Mesothelial cell of epicardium (in vitro differentiated cells): ENCODE measurements at regions not wholly inside any gene's neighbourhood (a gene's known extent, or its start where the extent isn't known, plus 50 kb on each side); places are given as distances from the start of the nearest gene placed in this dataset.
A peak's percentile ranks its signal among the peaks of the same experiment; 100 is the strongest.

Source experiments
- DNase-seq, 2 experiments: peaks; one replicate each; pipeline ENCODE4 v3.0.0; 2021; ENCODE audit warnings: low spot score in 2 of 2; ENCODE audit not compliant: unreplicated experiment in 2 of 2
- H3K27ac Mint-ChIP-seq: 2 replicates; pipeline ENCODE4 v1.8.0; 2021; ENCODE audit warnings: mixed read lengths
- H3K27me3 Mint-ChIP-seq: 2 replicates; pipeline ENCODE4 v1.8.0; 2021; ENCODE audit warnings: low read depth, mixed read lengths
- H3K36me3 Mint-ChIP-seq: 2 replicates; pipeline ENCODE4 v1.8.0; 2021; ENCODE audit warnings: mixed read lengths
- H3K4me1 Mint-ChIP-seq: 2 replicates; pipeline ENCODE4 v1.8.0; 2021; ENCODE audit warnings: mixed read lengths
- H3K4me3 Mint-ChIP-seq: 2 replicates; pipeline ENCODE4 v1.8.0; 2021; ENCODE audit warnings: mild to moderate bottlenecking, moderate library complexity, mixed read lengths
- H3K9me3 Mint-ChIP-seq: 2 replicates; pipeline ENCODE4 v1.8.0; 2021; ENCODE audit warnings: mixed read lengths
- CTCF ChIP-seq: fragments of 200-600 bp; sonication (generic); IDR thresholded peaks from one replicate; pipeline ENCODE4 v1.5.0; 2021; ENCODE audit warnings: antibody characterized with exemption; ENCODE audit not compliant: unreplicated experiment

GRCh38 chr3:105963161-105963560 lies 94.3 kb upstream of the CBLB start:
- H3K36me3 Mint-ChIP-seq: peaks cover 6% of the 10 kb centered on the region
- H3K4me3 Mint-ChIP-seq: no peak overlapping the region
- no peak overlapping the region for H3K27ac Mint-ChIP-seq
- DNase-seq: no peak
- peaks cover 11% of the 10 kb centered on the region for H3K9me3 Mint-ChIP-seq
- no peaks in the 10 kb centered on the region for H3K27me3 Mint-ChIP-seq
- no peak for TF ChIP-seq CTCF
- H3K4me1 Mint-ChIP-seq: peaks cover 51% of the 10 kb centered on the region

GRCh38 chr3:105965384-105965783 lies 96.6 kb upstream of the CBLB start:
- Mint-ChIP-seq H3K4me1 (peaks cover 36% of the 10 kb centered on the region), H3K36me3 (peaks cover 3% of the 10 kb centered on the region), H3K9me3 (peaks cover 14% of the 10 kb centered on the region), H3K4me3 (no peak overlapping the region), H3K27me3 (no peaks in the 10 kb centered on the region), H3K27ac (peak overlapping the region; percentile 50)
- DNase-seq: no peak
- TF ChIP-seq CTCF: no peak

- Mint-ChIP-seq H3K4me3 (no peak overlapping the region), H3K36me3 (peaks cover 11% of the 10 kb centered on the region), H3K27me3 (no peaks in the 10 kb centered on the region), H3K27ac (no peak overlapping the region), H3K4me1 (peaks cover 32% of the 10 kb centered on the region), H3K9me3 (peaks cover 21% of the 10 kb centered on the region)
- no peak for DNase-seq
- TF ChIP-seq CTCF: no peak
These were observed 98.3 kb upstream of the CBLB start for GRCh38 chr3:105967117-105967516.

GRCh38 chr3:105970283-105970682 lies 101.5 kb upstream of the CBLB start:
- no peak for TF ChIP-seq CTCF
- DNase-seq: no peak
- Mint-ChIP-seq H3K36me3 (peaks cover 13% of the 10 kb centered on the region), H3K27ac (no peak overlapping the region), H3K9me3 (peaks cover 24% of the 10 kb centered on the region), H3K27me3 (no peaks in the 10 kb centered on the region), H3K4me3 (no peak overlapping the region), H3K4me1 (peaks cover 19% of the 10 kb centered on the region)

DNA sequence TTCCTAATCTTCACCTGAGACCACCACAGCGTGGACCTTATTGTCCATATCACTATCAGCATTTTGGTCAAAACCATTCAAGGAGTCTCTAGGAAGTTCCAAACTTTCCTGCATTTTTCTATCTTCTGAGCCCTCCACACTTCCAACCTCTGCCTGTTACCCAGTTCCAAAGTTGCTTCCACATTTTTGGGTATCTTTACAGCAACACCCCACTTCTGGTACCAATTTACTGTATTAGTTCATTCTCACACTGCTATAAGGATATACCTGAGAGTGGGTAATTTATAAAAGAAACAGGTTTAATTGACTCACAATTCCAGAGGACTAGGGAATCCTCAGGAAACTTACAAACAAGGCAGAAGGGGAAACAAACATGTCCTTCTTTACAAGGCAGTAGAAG lies 103.3 kb upstream of the CBLB start:
- Mint-ChIP-seq H3K9me3 (peaks cover 24% of the 10 kb centered on the region), H3K4me3 (no peak overlapping the region), H3K27ac (no peak overlapping the region), H3K27me3 (no peaks in the 10 kb centered on the region), H3K4me1 (peaks cover 20% of the 10 kb centered on the region), H3K36me3 (peaks cover 13% of the 10 kb centered on the region)
- no peak for DNase-seq
- no peak for TF ChIP-seq CTCF

GRCh38 chr3:105974381-105974780 lies 105.6 kb upstream of the CBLB start:
- TF ChIP-seq CTCF: no peak
- peaks cover 12% of the 10 kb centered on the region for H3K4me1 Mint-ChIP-seq

More at GRCh38 chr3:105974381-105974780, 105.6 kb upstream of the CBLB start:
- Mint-ChIP-seq H3K27me3 (no peaks in the 10 kb centered on the region), H3K36me3 (peaks cover 13% of the 10 kb centered on the region), H3K4me3 (no peak overlapping the region), H3K27ac (no peak overlapping the region), H3K9me3 (peaks cover 24% of the 10 kb centered on the region)
- no peak for DNase-seq
